Coronary artery (tissue), 2 donors: ENCODE measurements at regions not wholly inside any gene's neighbourhood (a gene's known extent, or its start where the extent isn't known, plus 50 kb on each side); places are given as distances from the start of the nearest gene placed in this dataset.

ENCODE experiments used
- DNase-seq: peaks from one replicate; pipeline ENCODE4 v3.0.0-alpha.2; 2017; ENCODE audit warnings: low spot score
- H3K27ac ChIP-seq, 2 donors: fragments of 200-600 bp; sonication (generic); one replicate each; pipeline ENCODE4 v1.5.1; 2016 to 2019
- H3K4me3 ChIP-seq: fragments of 200-600 bp; sonication (generic); 2 replicates; pipeline ENCODE4 v1.5.1; 2016; ENCODE audit warnings: mild to moderate bottlenecking, moderate library complexity
- CTCF ChIP-seq: fragments of 200-600 bp; sonication (generic); IDR thresholded peaks from one replicate; pipeline ENCODE4 v1.5.1; 2019; ENCODE audit warnings: antibody characterized with exemption

- Histone ChIP-seq H3K4me3 (no peak overlapping the region), H3K27ac (no peak overlapping the region)
- no peak for TF ChIP-seq CTCF
- DNase-seq: no peak
Measured at GRCh38 chr12:65526311-65526710, 247.8 kb downstream of the MSRB3 start.

- no peak for TF ChIP-seq CTCF
- H3K27ac ChIP-seq: no peak overlapping the region
- H3K4me3 ChIP-seq: no peak overlapping the region
- no peak for DNase-seq
Measured at GRCh38 chr12:65528127-65528526, 249.6 kb downstream of the MSRB3 start.

- no peak overlapping the region for H3K27ac ChIP-seq
- no peak for TF ChIP-seq CTCF
- no peak for DNase-seq
- H3K4me3 ChIP-seq: no peak overlapping the region
Measured at GRCh38 chr12:65529106-65529505, 250.6 kb downstream of the MSRB3 start.

- H3K4me3 ChIP-seq: no peak overlapping the region
- no peak overlapping the region for H3K27ac ChIP-seq
- no peak for DNase-seq
- no peak for TF ChIP-seq CTCF
Measured at GRCh38 chr12:65529771-65530435, 251.4 kb downstream of the MSRB3 start.

- no peak overlapping the region for H3K27ac ChIP-seq
- no peak for DNase-seq
- H3K4me3 ChIP-seq: no peak overlapping the region
- no peak for TF ChIP-seq CTCF
Measured at GRCh38 chr12:65532162-65532561, 253.7 kb downstream of the MSRB3 start.

GRCh38 chr12:65532764-65533163, 254.3 kb downstream of the MSRB3 start:
- no peak overlapping the region for H3K27ac ChIP-seq
- no peak overlapping the region for H3K4me3 ChIP-seq
- DNase-seq: no peak
- no peak for TF ChIP-seq CTCF

- Histone ChIP-seq H3K4me3 (no peak overlapping the region), H3K27ac (no peak overlapping the region)
- no peak for DNase-seq
Measured at GRCh38 chr12:65533177-65533883, 254.8 kb downstream of the MSRB3 start.

More at GRCh38 chr12:65533177-65533883, 254.8 kb downstream of the MSRB3 start:
- no peak for TF ChIP-seq CTCF
